ENCODE measurements at regions not wholly inside any gene's neighbourhood (a gene's known extent, or its start where the extent isn't known, plus 50 kb on each side); places are given as distances from the start of the nearest gene placed in this dataset.

- peaks cover 3% of the 10 kb centered on the region for H3K4me1 ChIP-seq (ENCODE audit: control insufficient read depth, insufficient read depth, low read length, unreplicated experiment)
- no peak overlapping the region for H3K4me3 ChIP-seq (ENCODE audit: low read depth, low read length)
- no peaks in the 10 kb centered on the region for H3K79me2 ChIP-seq (ENCODE audit: control insufficient read depth, insufficient read depth, low read length, unreplicated experiment)
- no peaks in the 10 kb centered on the region for H3K36me3 ChIP-seq (ENCODE audit: insufficient read depth, low read length)
- H3K27me3 ChIP-seq (ENCODE audit: insufficient read depth, low read length) = no peaks in the 10 kb centered on the region
- no peak overlapping the region for H2AFZ ChIP-seq (ENCODE audit: low read length, unreplicated experiment)
- no peak overlapping the region for H3K27ac ChIP-seq (ENCODE audit: low read depth, low read length)
Measured at GRCh38 chr20:50242548-50242862, 51.9 kb downstream of the CEBPB start.

DNA sequence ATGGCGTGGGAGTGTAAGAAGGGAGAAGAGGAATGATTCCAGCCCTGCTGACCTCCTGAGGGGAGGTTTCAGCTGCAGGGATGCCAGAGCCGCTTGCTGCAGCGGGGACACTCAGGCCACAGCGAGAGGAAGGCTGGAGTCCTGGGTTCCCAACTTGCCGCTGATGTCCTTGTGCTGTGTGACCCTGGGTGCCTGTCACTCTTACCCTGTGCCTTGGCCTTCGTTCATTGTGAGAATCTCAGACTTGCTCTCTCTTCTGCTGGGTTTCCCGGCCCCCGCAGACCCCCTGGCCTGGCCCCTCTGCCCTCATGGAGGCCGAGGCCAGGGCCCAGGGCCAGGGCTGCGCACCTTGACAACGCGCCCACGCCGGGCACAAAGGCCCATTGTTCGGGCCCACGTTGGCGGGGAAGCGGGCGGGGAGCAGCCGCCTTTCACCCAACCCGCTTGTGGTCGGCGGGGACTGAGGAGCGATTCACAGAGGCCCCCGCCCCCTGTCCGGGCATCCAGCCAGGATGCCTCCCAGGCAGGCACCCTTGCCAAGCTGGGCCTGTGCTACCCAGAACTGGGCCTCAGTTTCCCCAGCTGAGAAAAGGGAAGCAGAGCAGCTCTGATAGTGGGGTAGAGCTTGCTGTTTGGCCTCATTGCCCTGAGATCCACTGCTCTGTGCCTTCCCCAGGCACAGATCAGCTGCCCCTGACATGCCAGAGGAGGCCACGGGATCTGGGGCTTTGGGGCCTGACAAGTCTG, 52.4 kb downstream of the CEBPB start:
- no peaks in the 10 kb centered on the region for H3K79me2 ChIP-seq (ENCODE audit: control insufficient read depth, insufficient read depth, low read length, unreplicated experiment)
- no peaks in the 10 kb centered on the region for H3K36me3 ChIP-seq (ENCODE audit: insufficient read depth, low read length)
- H3K27ac ChIP-seq (ENCODE audit: low read depth, low read length) = no peak overlapping the region
- H3K27me3 ChIP-seq (ENCODE audit: insufficient read depth, low read length) = no peaks in the 10 kb centered on the region
- H3K4me1 ChIP-seq (ENCODE audit: control insufficient read depth, insufficient read depth, low read length, unreplicated experiment) = peaks cover 9% of the 10 kb centered on the region
- H2AFZ ChIP-seq (ENCODE audit: low read length, unreplicated experiment) = no peak overlapping the region
- H3K4me3 ChIP-seq (ENCODE audit: low read depth, low read length) = no peak overlapping the region

- Histone ChIP-seq H3K36me3 (ENCODE audit: insufficient read depth, low read length) (no peaks in the 10 kb centered on the region), H3K27ac (ENCODE audit: low read depth, low read length) (no peak overlapping the region), H3K4me1 (ENCODE audit: control insufficient read depth, insufficient read depth, low read length, unreplicated experiment) (peaks cover 15% of the 10 kb centered on the region), H2AFZ (ENCODE audit: low read length, unreplicated experiment) (no peak overlapping the region), H3K4me3 (ENCODE audit: low read depth, low read length) (no peak overlapping the region), H3K79me2 (ENCODE audit: control insufficient read depth, insufficient read depth, low read length, unreplicated experiment) (no peaks in the 10 kb centered on the region), H3K27me3 (ENCODE audit: insufficient read depth, low read length) (no peaks in the 10 kb centered on the region)
Measured at GRCh38 chr20:50243610-50244351, 53.2 kb downstream of the CEBPB start.

DNA sequence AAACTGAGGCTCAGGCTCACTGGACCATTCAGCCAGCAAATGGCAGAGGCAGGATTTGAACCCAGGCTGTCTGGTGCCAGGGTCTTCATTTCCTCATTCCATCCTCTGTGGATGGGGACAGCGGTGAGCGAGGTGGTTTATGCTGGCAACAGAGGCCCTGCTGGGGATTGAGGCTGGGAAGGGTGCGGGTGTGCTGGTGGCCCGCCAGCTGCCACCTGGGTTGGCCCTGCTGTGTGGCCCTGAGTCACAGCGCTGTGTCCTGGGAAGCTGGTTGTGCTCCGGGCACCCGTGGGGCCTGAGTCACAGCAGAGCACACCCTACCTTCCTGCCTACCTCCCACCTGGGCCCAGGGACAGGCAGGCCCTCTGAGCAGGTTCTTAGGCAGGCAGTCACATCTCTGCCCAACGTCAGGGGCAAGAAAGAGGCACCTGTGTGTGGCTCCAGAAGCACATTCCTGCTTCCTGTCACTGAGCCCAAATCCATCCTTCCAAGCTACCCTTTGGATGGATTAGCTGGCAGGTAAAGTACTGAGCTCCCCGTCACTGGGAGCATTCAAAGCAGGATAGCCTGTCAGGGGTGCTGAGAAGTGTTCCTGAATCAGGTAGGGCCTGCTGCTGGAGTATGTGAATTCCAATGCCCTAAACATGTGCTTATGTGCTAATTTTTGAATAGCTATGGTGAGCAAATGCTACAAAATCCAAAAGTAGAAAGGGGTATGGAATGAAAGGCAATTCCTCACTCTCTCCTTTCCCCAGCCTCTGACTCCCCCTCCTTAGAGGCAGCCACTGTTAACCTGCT, 53.9 kb downstream of the CEBPB start:
- H3K36me3 ChIP-seq (ENCODE audit: insufficient read depth, low read length) = no peaks in the 10 kb centered on the region
- H3K27ac ChIP-seq (ENCODE audit: low read depth, low read length) = no peak overlapping the region
- H3K4me3 ChIP-seq (ENCODE audit: low read depth, low read length) = no peak overlapping the region
- peaks cover 15% of the 10 kb centered on the region for H3K4me1 ChIP-seq (ENCODE audit: control insufficient read depth, insufficient read depth, low read length, unreplicated experiment)
- no peaks in the 10 kb centered on the region for H3K79me2 ChIP-seq (ENCODE audit: control insufficient read depth, insufficient read depth, low read length, unreplicated experiment)
- no peak overlapping the region for H2AFZ ChIP-seq (ENCODE audit: low read length, unreplicated experiment)
- H3K27me3 ChIP-seq (ENCODE audit: insufficient read depth, low read length) = no peaks in the 10 kb centered on the region

DNA sequence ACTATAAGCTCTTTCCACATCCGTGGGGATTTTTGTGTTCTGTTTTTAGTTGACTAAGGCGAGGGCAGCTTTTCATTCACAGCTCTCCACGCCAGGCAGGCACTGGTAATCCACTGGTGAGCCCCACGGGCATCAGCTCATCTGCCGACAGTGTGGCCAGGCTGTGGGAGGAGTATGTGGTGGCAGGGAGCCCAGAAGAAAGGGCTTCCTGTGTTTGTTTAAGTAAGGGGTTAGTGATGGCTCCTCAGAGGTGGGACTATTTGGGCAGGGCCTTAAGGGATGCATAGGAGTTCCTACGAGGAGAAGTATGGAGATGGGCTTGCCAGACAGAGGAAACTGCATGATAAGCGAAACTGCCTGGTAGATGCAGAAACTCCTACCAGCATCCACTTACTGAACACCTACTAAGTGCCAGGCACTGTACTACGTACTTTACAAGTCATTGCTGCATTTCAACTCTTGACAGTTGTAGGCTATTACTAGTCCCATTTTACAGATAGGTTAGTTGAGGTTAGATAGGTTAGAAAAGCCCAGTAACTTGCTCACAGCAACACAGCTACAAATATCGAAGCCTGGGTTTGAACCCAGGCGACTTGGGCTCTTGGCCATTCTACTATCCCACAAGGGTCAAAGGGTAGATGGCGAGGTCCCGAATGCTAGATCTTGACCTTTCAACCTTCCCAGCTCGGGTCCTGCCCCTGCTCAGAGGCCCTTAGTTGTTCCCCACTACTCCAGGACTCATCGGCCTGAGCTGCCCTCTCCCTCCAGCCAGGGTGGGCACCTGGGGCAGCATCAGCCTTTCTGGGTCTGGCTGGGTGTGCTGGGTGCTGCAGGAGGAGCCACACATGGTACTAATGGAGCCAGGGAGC, 55.1 kb downstream of the CEBPB start:
- H3K4me1 ChIP-seq (ENCODE audit: control insufficient read depth, insufficient read depth, low read length, unreplicated experiment) = peaks cover 15% of the 10 kb centered on the region
- no peak overlapping the region for H3K27ac ChIP-seq (ENCODE audit: low read depth, low read length)
- H3K4me3 ChIP-seq (ENCODE audit: low read depth, low read length) = no peak overlapping the region
- no peaks in the 10 kb centered on the region for H3K79me2 ChIP-seq (ENCODE audit: control insufficient read depth, insufficient read depth, low read length, unreplicated experiment)
- no peaks in the 10 kb centered on the region for H3K36me3 ChIP-seq (ENCODE audit: insufficient read depth, low read length)
- H3K27me3 ChIP-seq (ENCODE audit: insufficient read depth, low read length) = no peaks in the 10 kb centered on the region
- H2AFZ ChIP-seq (ENCODE audit: low read length, unreplicated experiment) = no peak overlapping the region

DNA sequence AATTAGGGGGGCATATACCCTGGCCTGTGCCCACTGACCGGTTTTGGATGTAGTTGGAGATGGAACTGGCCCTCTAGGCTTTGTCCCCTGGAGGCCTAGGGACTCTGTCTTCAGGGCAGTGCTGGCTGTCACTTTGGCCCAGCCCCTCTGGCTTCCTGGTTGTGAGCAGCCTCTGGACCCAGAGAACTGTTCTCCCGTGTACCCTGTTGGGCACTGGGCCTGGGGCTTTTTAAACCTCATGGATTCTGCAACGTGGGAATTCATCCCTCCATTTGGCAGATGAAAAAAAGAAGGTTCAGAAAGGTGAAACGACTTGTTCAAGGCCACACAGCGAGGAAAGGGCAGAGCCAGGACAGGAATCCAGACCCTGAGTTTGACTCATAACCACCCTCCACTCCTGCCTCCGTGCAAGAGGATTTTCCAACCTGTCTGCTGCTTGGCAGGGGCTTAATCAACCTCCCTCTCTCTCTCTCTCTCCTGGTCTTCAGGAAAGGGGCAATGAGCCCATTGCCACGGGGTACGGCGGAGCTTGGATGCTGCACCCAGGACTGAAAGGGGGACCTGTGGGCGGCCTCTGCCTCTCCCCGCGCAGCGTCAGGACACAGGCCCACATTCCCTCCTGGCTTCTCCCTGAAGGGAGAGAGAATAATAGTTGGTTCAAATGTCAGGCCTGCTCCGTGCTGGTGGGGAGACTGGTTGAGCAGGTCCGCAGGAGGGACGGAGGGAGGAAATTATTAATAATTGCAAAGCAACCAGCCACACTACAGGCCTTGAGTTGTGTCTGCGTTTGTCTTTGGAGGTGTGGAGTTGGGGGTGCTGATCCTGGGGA, 56.0 kb downstream of the CEBPB start:
- Histone ChIP-seq H3K4me3 (ENCODE audit: low read depth, low read length) (no peak overlapping the region), H3K4me1 (ENCODE audit: control insufficient read depth, insufficient read depth, low read length, unreplicated experiment) (peaks cover 17% of the 10 kb centered on the region), H2AFZ (ENCODE audit: low read length, unreplicated experiment) (no peak overlapping the region), H3K79me2 (ENCODE audit: control insufficient read depth, insufficient read depth, low read length, unreplicated experiment) (no peaks in the 10 kb centered on the region), H3K36me3 (ENCODE audit: insufficient read depth, low read length) (no peaks in the 10 kb centered on the region), H3K27me3 (ENCODE audit: insufficient read depth, low read length) (no peaks in the 10 kb centered on the region), H3K27ac (ENCODE audit: low read depth, low read length) (no peak overlapping the region)

GRCh38 chr20:50247196-50248094, 56.8 kb downstream of the CEBPB start:
- H3K36me3 ChIP-seq (ENCODE audit: insufficient read depth, low read length) = no peaks in the 10 kb centered on the region
- no peaks in the 10 kb centered on the region for H3K79me2 ChIP-seq (ENCODE audit: control insufficient read depth, insufficient read depth, low read length, unreplicated experiment)
- no peaks in the 10 kb centered on the region for H3K27me3 ChIP-seq (ENCODE audit: insufficient read depth, low read length)
- peak overlapping the region; percentile 34; the same call in 1 of the 2 replicates for H3K27ac ChIP-seq (ENCODE audit: low read depth, low read length)
- H3K4me1 ChIP-seq (ENCODE audit: control insufficient read depth, insufficient read depth, low read length, unreplicated experiment) = peaks cover 25% of the 10 kb centered on the region
- H3K4me3 ChIP-seq (ENCODE audit: low read depth, low read length) = no peak overlapping the region
- H2AFZ ChIP-seq (ENCODE audit: low read length, unreplicated experiment) = peak overlapping the region; percentile 1

DNA sequence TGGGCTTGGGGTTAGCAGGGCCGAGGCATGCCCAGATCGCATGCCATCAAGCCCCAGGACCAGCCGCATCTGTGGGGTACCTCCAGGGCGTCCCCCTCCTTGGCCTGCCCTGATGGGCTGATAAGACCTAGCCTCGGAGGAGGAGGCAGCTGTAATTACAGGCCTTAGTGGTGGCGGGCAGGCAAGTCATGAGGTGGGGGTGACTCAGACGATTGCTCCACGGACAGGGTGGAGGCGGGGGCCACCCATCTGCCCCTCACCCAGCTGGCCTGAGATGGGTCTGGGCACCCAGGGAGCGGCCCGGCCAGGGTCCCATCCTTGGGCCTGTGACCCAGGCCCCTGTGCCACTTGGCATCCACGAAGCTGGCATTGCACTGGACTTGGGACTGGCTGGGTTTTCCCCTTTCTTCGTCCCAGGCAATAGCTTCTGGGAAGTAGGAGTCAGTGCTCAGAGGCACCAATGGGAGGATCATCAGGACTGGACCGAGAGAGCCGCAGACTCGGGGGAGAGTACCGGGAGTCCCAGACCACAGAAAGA, 57.5 kb downstream of the CEBPB start:
- Histone ChIP-seq H3K36me3 (ENCODE audit: insufficient read depth, low read length) (no peaks in the 10 kb centered on the region), H3K27me3 (ENCODE audit: insufficient read depth, low read length) (no peaks in the 10 kb centered on the region), H2AFZ (ENCODE audit: low read length, unreplicated experiment) (peak overlapping the region; percentile 31), H3K27ac (ENCODE audit: low read depth, low read length) (peak overlapping the region; percentile 34; the same call in 1 of the 2 replicates), H3K4me1 (ENCODE audit: control insufficient read depth, insufficient read depth, low read length, unreplicated experiment) (peaks cover 27% of the 10 kb centered on the region), H3K79me2 (ENCODE audit: control insufficient read depth, insufficient read depth, low read length, unreplicated experiment) (no peaks in the 10 kb centered on the region), H3K4me3 (ENCODE audit: low read depth, low read length) (no peak overlapping the region)

Measured in ACC112 (cell line).